SK-N-SH (cell line): ENCODE measurements at regions not wholly inside any gene's neighbourhood (a gene's known extent, or its start where the extent isn't known, plus 50 kb on each side); places are given as distances from the start of the nearest gene placed in this dataset.

ENCODE experiments used
- EP300 ChIP-seq, 2 experiments: IDR thresholded peaks; 2 replicates each; pipeline versions ENCODE4 v1.4.0 to v1.6.1; 2012; ENCODE audit warnings: borderline replicate concordance in 1 of 2, low read depth in 1 of 2, low read length in 1 of 2
- FOXM1 ChIP-seq: IDR thresholded peaks from 2 replicates; pipeline ENCODE4 v1.4.0; 2012; ENCODE audit warnings: low read depth, mild to moderate bottlenecking
- GABPA ChIP-seq: IDR thresholded peaks from 2 replicates; pipeline ENCODE4 v1.4.0; 2012; ENCODE audit warnings: low read depth, mild to moderate bottlenecking
- JUND ChIP-seq: IDR thresholded peaks from 2 replicates; pipeline ENCODE4 v1.4.0; 2012
- NRF1 ChIP-seq: IDR thresholded peaks from 2 replicates; pipeline ENCODE4 v1.6.1; 2012; ENCODE audit warnings: low read depth, mild to moderate bottlenecking, low read length
- SMC3 ChIP-seq: IDR thresholded peaks from 2 replicates; pipeline ENCODE4 v1.6.1; 2012; ENCODE audit warnings: low read depth, low read length, improper control_type of control experiment
- TF ChIP-seq, protein P1 (sequence below): fragments of 200-600 bp; sonication (generic); IDR thresholded peaks from 2 replicates; pipeline ENCODE4 v1.6.1; 2017; ENCODE audit warnings: antibody characterized with exemption, mild to moderate bottlenecking, moderate library complexity
- TF ChIP-seq, protein P2 (sequence below): IDR thresholded peaks from 2 replicates; pipeline ENCODE4 v1.4.0; 2012; ENCODE audit warnings: low read depth, borderline replicate concordance
- TF ChIP-seq, protein P3 (sequence below): IDR thresholded peaks from 2 replicates; pipeline ENCODE4 v1.4.0; 2012; ENCODE audit warnings: low read depth, borderline replicate concordance

DNA sequence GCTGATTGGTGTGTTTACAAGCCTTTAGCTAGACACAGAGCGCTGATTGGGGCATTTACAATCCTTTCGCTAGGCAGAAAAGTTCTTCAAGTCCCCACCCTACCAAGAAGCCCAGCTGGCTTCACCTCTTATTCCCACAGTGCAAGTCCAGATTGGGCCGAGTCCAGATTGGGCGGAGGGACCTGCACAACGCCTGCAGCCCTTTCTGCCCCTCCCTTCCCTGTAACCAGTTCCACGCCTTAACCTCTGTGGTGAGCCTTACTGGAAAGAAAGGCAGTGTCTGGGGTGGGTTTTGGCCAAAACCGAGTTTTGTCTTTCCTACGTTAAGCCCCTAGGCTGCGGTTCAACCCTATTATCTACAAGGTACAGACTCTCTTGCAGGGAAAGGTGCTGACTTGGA lies 268.7 kb downstream of the ZEB1 start:
- TF ChIP-seq, protein P1, sequence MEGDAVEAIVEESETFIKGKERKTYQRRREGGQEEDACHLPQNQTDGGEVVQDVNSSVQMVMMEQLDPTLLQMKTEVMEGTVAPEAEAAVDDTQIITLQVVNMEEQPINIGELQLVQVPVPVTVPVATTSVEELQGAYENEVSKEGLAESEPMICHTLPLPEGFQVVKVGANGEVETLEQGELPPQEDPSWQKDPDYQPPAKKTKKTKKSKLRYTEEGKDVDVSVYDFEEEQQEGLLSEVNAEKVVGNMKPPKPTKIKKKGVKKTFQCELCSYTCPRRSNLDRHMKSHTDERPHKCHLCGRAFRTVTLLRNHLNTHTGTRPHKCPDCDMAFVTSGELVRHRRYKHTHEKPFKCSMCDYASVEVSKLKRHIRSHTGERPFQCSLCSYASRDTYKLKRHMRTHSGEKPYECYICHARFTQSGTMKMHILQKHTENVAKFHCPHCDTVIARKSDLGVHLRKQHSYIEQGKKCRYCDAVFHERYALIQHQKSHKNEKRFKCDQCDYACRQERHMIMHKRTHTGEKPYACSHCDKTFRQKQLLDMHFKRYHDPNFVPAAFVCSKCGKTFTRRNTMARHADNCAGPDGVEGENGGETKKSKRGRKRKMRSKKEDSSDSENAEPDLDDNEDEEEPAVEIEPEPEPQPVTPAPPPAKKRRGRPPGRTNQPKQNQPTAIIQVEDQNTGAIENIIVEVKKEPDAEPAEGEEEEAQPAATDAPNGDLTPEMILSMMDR = no peak
- TF ChIP-seq NRF1 (no peak), EP300 (IDR thresholded peaks at IDR 0.05; ENCODE audit: borderline replicate concordance in 1 of 2, low read depth in 1 of 2, low read length in 1 of 2) (no peak), FOXM1 (no peak), GABPA (no peak), JUND (no peak), SMC3 (no peak)
- TF ChIP-seq, protein P2, sequence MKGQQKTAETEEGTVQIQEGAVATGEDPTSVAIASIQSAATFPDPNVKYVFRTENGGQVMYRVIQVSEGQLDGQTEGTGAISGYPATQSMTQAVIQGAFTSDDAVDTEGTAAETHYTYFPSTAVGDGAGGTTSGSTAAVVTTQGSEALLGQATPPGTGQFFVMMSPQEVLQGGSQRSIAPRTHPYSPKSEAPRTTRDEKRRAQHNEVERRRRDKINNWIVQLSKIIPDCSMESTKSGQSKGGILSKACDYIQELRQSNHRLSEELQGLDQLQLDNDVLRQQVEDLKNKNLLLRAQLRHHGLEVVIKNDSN = no peak
- TF ChIP-seq, protein P3, sequence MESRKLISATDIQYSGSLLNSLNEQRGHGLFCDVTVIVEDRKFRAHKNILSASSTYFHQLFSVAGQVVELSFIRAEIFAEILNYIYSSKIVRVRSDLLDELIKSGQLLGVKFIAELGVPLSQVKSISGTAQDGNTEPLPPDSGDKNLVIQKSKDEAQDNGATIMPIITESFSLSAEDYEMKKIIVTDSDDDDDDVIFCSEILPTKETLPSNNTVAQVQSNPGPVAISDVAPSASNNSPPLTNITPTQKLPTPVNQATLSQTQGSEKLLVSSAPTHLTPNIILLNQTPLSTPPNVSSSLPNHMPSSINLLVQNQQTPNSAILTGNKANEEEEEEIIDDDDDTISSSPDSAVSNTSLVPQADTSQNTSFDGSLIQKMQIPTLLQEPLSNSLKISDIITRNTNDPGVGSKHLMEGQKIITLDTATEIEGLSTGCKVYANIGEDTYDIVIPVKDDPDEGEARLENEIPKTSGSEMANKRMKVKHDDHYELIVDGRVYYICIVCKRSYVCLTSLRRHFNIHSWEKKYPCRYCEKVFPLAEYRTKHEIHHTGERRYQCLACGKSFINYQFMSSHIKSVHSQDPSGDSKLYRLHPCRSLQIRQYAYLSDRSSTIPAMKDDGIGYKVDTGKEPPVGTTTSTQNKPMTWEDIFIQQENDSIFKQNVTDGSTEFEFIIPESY = no peak
